BLaER1 treated with 17β-estradiol and CSF1 and Interleukin-3, amounts not matched to agents 10 nM and 100 nM (cell line): ENCODE measurements at regions not wholly inside any gene's neighbourhood (a gene's known extent, or its start where the extent isn't known, plus 50 kb on each side); places are given as distances from the start of the nearest gene placed in this dataset.

ENCODE experiments used
- H3K27ac ChIP-seq, 11 experiments: shearing (Covaris generic); formaldehyde crosslinking; 2 replicates each; pipeline ENCODE4 v1.8.1; 2022
- H3K27me3 ChIP-seq, 11 experiments: shearing (Covaris generic); formaldehyde crosslinking; 2 replicates each; pipeline ENCODE4 v1.8.1; 2022
- H3K36me3 ChIP-seq, 11 experiments: shearing (Covaris generic); formaldehyde crosslinking; 2 replicates each; pipeline ENCODE4 v1.8.1; 2022
- H3K4me1 ChIP-seq, 10 experiments: shearing (Covaris generic); formaldehyde crosslinking; 2 replicates each; pipeline ENCODE4 v1.8.1; 2022
- H3K4me2 ChIP-seq, 11 experiments: shearing (Covaris generic); formaldehyde crosslinking; 2 replicates each; pipeline ENCODE4 v1.8.1; 2022
- H3K4me3 ChIP-seq, 10 experiments: shearing (Covaris generic); formaldehyde crosslinking; 2 replicates each; pipeline ENCODE4 v1.8.1; 2022
- H3K9ac ChIP-seq, 11 experiments: shearing (Covaris generic); formaldehyde crosslinking; 2 replicates each; pipeline ENCODE4 v1.8.1; 2022
- H3K9me3 ChIP-seq, 11 experiments: shearing (Covaris generic); formaldehyde crosslinking; replicated peaks in 1 of 11; 2 replicates each; pipeline ENCODE4 v1.8.1; 2022
- H4K20me1 ChIP-seq, 11 experiments: shearing (Covaris generic); formaldehyde crosslinking; 2 replicates each; pipeline ENCODE4 v1.8.1; 2022
- Cebpa-rat ChIP-seq, 11 experiments: shearing (Covaris generic); IDR thresholded peaks; 2 replicates each; pipeline ENCODE4 v1.8.1; 2022

DNA sequence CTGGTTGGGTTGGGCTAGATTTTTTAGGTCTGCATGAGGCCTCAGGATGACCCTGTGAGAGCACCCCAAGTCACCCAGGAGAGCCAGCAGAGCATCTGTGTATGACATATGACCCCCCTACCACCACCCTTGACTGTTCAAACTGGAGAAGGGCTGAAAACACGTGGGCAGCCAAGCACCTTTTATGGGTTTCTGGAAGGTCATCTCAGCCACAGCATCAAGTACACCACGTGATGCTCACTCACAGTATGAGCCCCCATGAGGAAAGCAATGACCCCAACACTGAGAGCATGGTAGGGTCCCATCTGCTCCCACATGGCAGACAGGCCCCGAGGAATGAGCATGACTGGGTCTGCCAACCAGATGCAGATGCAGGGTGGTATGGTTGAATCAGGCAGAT lies 149.4 kb upstream of the GDF10 start:
- Histone ChIP-seq H3K36me3 (no peaks in the 10 kb centered on the region), H3K4me3 (no peak overlapping the region), H3K4me2 (no peak overlapping the region), H3K27ac (no peak overlapping the region), H3K9ac (no peak overlapping the region), H3K9me3 (peaks cover 0 to 22% (median 10%) of the 10 kb centered on the region in 11 experiments; a peak in 19 of 22 replicates), H3K4me1 (peaks cover 0 to 11% (median 6%) of the 10 kb centered on the region in 10 experiments; a peak in 8 of 20 replicates), H3K27me3 (no peaks in the 10 kb centered on the region), H4K20me1 (no peaks in the 10 kb centered on the region)
- no peak for TF ChIP-seq Cebpa-rat (IDR thresholded peaks at IDR 0.05)

DNA sequence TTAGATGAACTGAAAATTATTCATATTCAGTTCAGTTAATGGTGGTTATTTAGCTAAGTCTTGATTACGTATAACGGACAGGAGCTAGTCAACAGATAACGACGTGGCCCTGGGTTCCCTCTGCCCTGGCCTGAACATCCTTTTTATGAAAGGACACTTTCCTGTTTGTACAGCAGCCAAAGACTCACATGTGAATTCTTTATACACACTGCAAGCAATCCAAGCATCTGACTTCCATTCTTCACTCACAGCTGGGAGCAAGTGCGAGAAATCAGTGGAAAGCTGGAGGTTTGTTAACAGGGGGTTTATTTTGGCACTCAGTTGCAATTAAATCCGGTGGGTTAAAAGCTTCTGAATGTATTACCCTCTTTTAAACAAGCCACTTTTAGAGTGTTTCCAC lies 148.1 kb upstream of the GDF10 start:
- Histone ChIP-seq H3K4me1 (peaks cover 0 to 9% (median 6%) of the 10 kb centered on the region in 10 experiments; a peak in 8 of 20 replicates), H3K36me3 (no peaks in the 10 kb centered on the region), H3K9me3 (peaks cover 0 to 25% (median 10%) of the 10 kb centered on the region in 11 experiments; a peak in 19 of 22 replicates), H3K27ac (peak overlapping the region in 3 of 11 experiments; percentile 17 to 30 (median 20); a peak in 3 of 22 replicates), H3K4me3 (no peak overlapping the region), H3K9ac (no peak overlapping the region), H3K4me2 (no peak overlapping the region), H4K20me1 (no peaks in the 10 kb centered on the region), H3K27me3 (no peaks in the 10 kb centered on the region)
- no peak for TF ChIP-seq Cebpa-rat (IDR thresholded peaks at IDR 0.05)

DNA sequence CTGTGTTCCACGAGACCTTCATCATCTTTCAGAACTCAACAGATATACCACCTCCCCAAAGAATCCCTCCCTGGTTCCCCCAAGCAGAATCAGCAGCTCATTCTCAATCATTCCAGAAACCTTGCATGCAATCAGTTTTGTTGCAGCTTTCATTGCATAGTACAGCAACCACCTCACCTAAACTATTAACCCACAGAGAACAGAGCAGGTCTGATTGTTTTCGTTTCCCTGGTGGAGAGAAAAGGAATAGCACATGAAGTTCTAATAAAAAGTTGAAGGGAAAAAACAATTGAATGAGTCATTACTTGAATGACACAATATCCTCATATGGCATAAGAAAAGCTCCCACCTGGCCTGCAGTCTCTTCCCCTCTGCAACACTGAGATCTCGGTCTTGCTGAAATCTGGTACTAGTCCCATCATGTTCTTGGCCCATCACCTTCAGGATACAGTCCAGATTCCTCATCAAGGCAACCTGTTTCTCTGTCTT lies 147.1 kb upstream of the GDF10 start:
- Histone ChIP-seq H3K4me3 (no peak overlapping the region), H3K36me3 (no peaks in the 10 kb centered on the region), H3K4me2 (peak overlapping the region in 7 of 11 experiments; percentile 11 to 48 (median 26); a peak in 9 of 22 replicates), H3K27me3 (no peaks in the 10 kb centered on the region), H3K27ac (peak overlapping the region in 8 of 11 experiments; percentile 30 to 71 (median 52); a peak in 13 of 22 replicates), H3K9ac (peak overlapping the region in 1 of 11 experiments; percentile 4; a peak in 1 of 22 replicates), H3K4me1 (peaks cover 0 to 9% (median 6%) of the 10 kb centered on the region in 10 experiments; a peak in 8 of 20 replicates), H4K20me1 (no peaks in the 10 kb centered on the region), H3K9me3 (peaks cover 0 to 19% (median 10%) of the 10 kb centered on the region in 11 experiments; a peak in 19 of 22 replicates)
- peak in 5 of 11 experiments; percentile 45 to 81 (median 69); a peak in 7 of 22 replicates for TF ChIP-seq Cebpa-rat (IDR thresholded peaks at IDR 0.05)

DNA sequence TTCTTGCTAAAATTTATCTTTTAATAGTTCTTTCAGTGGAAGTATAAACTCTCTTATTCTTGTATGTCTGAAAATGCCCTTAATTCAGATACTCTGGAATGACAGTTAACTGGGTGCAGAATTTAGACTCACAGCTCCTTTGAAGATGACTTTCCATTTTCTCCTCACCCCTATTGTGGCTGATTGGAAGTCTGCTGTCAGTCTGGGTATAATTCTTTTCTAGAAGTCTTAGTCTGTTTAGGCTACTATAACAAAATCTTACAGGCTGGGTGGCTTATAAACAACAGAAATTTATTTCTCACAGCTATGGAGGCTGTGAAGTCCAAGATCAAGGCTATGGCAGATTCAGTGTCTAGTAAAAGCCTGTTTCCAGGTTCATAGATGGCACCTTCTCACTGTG lies 145.2 kb upstream of the GDF10 start:
- Histone ChIP-seq H3K4me2 (no peak overlapping the region), H3K9ac (no peak overlapping the region), H3K27me3 (no peaks in the 10 kb centered on the region), H3K9me3 (peaks cover 0 to 19% (median 10%) of the 10 kb centered on the region in 11 experiments; a peak in 19 of 22 replicates), H3K4me3 (no peak overlapping the region), H3K4me1 (peaks cover 0 to 10% (median 7%) of the 10 kb centered on the region in 10 experiments; a peak in 8 of 20 replicates), H3K36me3 (no peaks in the 10 kb centered on the region), H3K27ac (no peak overlapping the region), H4K20me1 (no peaks in the 10 kb centered on the region)
- TF ChIP-seq Cebpa-rat (IDR thresholded peaks at IDR 0.05): no peak

DNA sequence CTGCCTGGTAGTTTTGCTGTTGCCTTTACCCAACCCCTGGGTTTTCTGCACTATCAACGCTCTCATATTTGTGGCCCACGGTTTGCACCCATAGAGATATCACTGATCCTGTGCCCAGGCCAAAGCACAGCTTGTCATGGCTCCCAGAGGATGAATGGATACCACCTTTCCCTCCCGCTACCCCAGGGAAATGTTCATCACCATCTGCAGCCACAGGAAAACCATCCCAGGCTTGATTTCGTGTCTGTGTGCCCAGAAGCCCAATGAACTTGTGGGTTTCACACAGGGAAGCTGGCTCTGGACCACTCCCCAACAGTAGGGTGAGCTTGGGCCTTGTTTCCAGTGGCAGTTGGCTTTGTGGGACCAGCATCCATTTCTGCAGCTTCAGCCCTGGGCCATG lies 143.1 kb upstream of the GDF10 start:
- Histone ChIP-seq H3K4me2 (no peak overlapping the region), H4K20me1 (no peaks in the 10 kb centered on the region), H3K4me1 (peaks cover 0 to 31% (median 17%) of the 10 kb centered on the region in 10 experiments; a peak in 13 of 20 replicates), H3K36me3 (no peaks in the 10 kb centered on the region), H3K9ac (no peak overlapping the region), H3K27me3 (no peaks in the 10 kb centered on the region), H3K4me3 (no peak overlapping the region), H3K9me3 (peaks cover 0 to 19% (median 10%) of the 10 kb centered on the region in 11 experiments; a peak in 19 of 22 replicates), H3K27ac (no peak overlapping the region)
- TF ChIP-seq Cebpa-rat (IDR thresholded peaks at IDR 0.05): no peak

DNA sequence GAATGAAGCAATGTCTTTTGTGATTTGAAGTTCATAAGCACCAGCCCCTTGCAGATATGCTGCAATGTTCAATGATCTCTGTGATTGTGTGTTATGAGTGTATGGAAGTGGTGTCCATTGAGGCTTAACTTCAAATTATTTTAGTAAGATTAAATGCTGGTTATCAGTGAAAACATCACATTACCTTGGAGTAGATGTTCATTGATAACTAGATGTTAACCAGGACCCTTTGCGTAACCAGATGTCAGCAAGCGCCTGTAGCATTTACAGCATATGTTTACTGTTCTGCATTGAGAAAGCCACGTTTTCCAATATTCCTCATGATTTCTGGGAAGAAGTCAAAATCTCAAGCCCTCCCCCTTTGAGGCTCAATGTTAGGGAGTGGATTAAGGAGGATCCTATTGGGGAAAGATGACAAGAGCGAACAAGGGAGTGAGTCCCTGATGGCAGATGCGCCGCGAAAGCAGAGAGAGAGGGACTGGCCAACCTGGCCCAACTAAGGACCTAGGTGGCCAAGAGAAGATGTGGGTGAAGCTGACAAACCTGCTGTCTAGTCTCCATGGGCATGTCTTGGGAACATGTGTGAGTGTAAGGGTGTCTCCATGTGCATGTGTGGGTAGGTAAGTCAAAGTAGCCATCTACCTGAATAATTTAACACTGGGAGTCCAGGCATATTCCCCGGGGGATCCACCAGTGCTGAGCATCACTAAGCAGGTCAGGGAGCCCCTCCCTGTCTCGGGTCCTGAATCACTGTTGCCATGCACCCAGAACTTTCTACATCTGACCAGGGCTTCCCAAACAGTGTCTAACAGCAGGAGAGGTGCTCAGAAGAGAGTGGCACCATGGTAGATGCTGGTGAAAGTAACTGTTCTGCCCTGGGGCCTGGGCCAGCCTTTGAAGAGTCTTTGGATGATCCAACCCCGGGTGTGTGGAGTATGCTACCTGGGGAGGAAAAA lies 141.6 kb upstream of the GDF10 start:
- no peaks in the 10 kb centered on the region for H3K36me3 ChIP-seq
- peaks cover 0 to 19% (median 10%) of the 10 kb centered on the region in 11 experiments; a peak in 19 of 22 replicates for H3K9me3 ChIP-seq
- no peak overlapping the region for H3K4me2 ChIP-seq
- H4K20me1 ChIP-seq: no peaks in the 10 kb centered on the region
- peaks cover 0 to 25% (median 15%) of the 10 kb centered on the region in 10 experiments; a peak in 13 of 20 replicates for H3K4me1 ChIP-seq
- H3K4me3 ChIP-seq: no peak overlapping the region
- no peak for TF ChIP-seq Cebpa-rat (IDR thresholded peaks at IDR 0.05)
- H3K27ac ChIP-seq: no peak overlapping the region
- H3K27me3 ChIP-seq: no peaks in the 10 kb centered on the region
- no peak overlapping the region for H3K9ac ChIP-seq

DNA sequence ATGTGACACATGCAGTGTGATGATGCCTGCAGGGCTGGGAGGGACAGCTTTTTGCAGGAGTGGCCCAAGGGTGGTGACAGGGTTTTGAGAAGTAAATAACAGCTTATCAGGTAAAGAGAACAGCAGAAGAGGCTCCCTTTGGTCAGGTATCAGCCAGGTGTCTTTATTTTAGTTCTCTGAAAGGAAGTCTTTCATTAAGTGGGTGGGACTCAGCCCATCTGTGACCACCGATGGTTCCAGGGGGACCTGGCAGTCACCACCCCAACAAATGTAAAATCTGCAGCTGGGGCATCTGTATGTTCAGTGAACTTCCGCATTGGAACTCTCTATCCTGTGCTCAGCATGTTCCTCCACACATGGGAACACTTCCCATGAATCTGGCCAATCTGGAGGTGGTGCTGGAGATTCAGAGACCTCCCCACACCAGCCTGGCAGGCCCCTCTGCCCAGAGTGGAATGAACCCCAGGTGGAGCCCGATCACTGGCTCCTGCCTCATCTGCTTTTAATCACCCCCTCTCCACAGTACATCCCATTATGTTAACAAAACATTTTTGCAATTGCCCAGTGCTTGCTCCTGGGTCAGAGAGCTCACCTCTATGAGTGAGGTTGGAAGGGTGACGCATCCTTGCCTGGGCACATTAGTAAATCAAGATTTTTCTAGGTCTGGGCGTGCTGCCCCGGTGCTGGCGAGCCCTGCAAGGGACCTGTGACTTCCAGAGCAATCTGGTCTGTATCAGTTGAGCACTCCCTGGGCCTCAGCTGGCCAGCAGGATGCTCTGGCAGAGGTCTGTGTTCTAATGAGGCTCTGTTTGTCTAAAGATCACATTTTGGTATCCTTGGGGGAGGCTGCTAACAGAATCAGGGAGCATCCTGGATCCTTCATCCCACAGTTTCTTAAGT lies 140.4 kb upstream of the GDF10 start:
- no peaks in the 10 kb centered on the region for H4K20me1 ChIP-seq
- no peak overlapping the region for H3K9ac ChIP-seq
- H3K27ac ChIP-seq: peak overlapping the region in 4 of 11 experiments; percentile 5 to 75 (median 35); a peak in 4 of 22 replicates
- 0 out of 22 replicates have a peak, but pooled peaks cover 0 to 2% (median 0%) of the 10 kb centered on the region in 11 experiments for H3K27me3 ChIP-seq
- H3K4me1 ChIP-seq: peaks cover 0 to 29% (median 13%) of the 10 kb centered on the region in 10 experiments; a peak in 13 of 20 replicates
- peak overlapping the region in 4 of 11 experiments; percentile 70 to 77 (median 72); a peak in 5 of 22 replicates for H3K4me2 ChIP-seq
- H3K36me3 ChIP-seq: no peaks in the 10 kb centered on the region
- H3K9me3 ChIP-seq: peaks cover 0 to 13% (median 8%) of the 10 kb centered on the region in 11 experiments; a peak in 19 of 22 replicates
- TF ChIP-seq Cebpa-rat (IDR thresholded peaks at IDR 0.05): no peak
- no peak overlapping the region for H3K4me3 ChIP-seq

DNA sequence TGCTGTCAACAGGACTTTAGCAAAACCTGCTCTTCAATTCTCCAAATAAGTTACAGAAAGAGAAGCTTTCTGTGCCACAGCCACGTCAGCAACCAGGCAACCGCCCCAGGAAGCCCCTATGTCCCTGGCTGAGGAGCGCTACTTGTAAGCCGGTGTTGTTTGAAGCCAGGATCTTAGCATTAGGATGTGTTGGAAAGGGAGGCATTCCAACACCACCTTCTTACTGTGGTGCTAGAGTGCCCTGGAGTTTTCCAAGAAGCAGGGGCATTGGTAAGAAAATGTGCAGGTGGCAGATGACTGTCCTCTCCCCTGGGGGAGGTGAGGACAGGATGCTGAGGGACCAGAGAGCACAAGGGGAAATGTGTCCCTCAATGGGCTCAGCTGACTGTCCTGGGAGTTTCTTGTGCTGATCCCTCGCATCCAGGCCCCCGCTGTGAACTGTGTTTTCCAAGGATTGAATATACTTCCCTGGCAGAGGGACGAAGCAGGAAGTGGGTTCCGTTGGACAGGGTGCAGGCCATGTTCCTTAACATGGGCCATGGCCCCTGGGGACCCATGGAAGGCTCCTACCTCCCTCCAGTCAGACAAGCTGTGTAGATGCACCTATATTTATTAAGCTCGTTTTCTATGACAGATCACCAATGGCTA lies 139.6 kb upstream of the GDF10 start:
- no peak overlapping the region for H3K4me3 ChIP-seq

More for the DNA sequence above, 139.6 kb upstream of the GDF10 start:
- H3K9ac ChIP-seq: no peak overlapping the region
- 0 out of 22 replicates have a peak, but pooled peaks cover 0 to 5% (median 0%) of the 10 kb centered on the region in 11 experiments for H3K27me3 ChIP-seq
- TF ChIP-seq Cebpa-rat (IDR thresholded peaks at IDR 0.05): no peak
- H3K4me2 ChIP-seq: peak overlapping the region in 8 of 11 experiments; percentile 20 to 77 (median 64); a peak in 13 of 22 replicates
- no peaks in the 10 kb centered on the region for H4K20me1 ChIP-seq
- peaks cover 0 to 6% (median under 1%) of the 10 kb centered on the region in 11 experiments; a peak in 10 of 22 replicates for H3K9me3 ChIP-seq
- no peaks in the 10 kb centered on the region for H3K36me3 ChIP-seq
- peak overlapping the region in 7 of 11 experiments; percentile 5 to 75 (median 19); a peak in 8 of 22 replicates for H3K27ac ChIP-seq
- peaks cover 3 to 37% (median 19%) of the 10 kb centered on the region in 10 experiments for H3K4me1 ChIP-seq
